Thymus (tissue), 11 donors: ENCODE measurements at regions not wholly inside any gene's neighbourhood (a gene's known extent, or its start where the extent isn't known, plus 50 kb on each side); places are given as distances from the start of the nearest gene placed in this dataset.
"Not testable (repeated sequence)": the region's sequence is repeated elsewhere in the genome, so short reads cannot be mapped to it uniquely, and the experiment has no call there.

Source experiments
- DNase-seq, 9 donors: peaks; one replicate each; pipeline ENCODE4 v3.0.0-alpha.2; 2013; ENCODE audit warnings: low spot score in 9 of 9, low read depth in 6 of 9, missing footprints in 1 of 9
- H3K27ac ChIP-seq, 2 donors: one replicate each; pipeline ENCODE4 v1.5.1; 2013; ENCODE audit warnings: control low read depth in 1 of 2, low read depth in 1 of 2, low read length in 1 of 2, mild to moderate bottlenecking in 1 of 2, moderate library complexity in 1 of 2
- H3K27me3 ChIP-seq, 2 donors: one replicate each; pipeline ENCODE4 v1.5.1; 2013; ENCODE audit warnings: low read length in 1 of 2; ENCODE audit not compliant: control insufficient read depth in 2 of 2, insufficient read depth in 1 of 2
- H3K36me3 ChIP-seq, 2 donors: one replicate each; pipeline ENCODE4 v1.5.1; 2013; ENCODE audit warnings: low read length in 1 of 2, mild to moderate bottlenecking in 1 of 2, moderate library complexity in 1 of 2; ENCODE audit not compliant: control insufficient read depth in 2 of 2, insufficient read depth in 2 of 2
- H3K4me1 ChIP-seq, 2 donors: one replicate each; pipeline ENCODE4 v1.5.1; 2013; ENCODE audit warnings: low read length in 2 of 2; ENCODE audit not compliant: control insufficient read depth in 2 of 2, insufficient read depth in 2 of 2
- H3K4me3 ChIP-seq, 2 donors: one replicate each; pipeline ENCODE4 v1.5.1; 2013; ENCODE audit warnings: low read length in 2 of 2, control low read depth in 1 of 2, mild to moderate bottlenecking in 1 of 2
- H3K9me3 ChIP-seq, 2 donors: one replicate each; pipeline ENCODE4 v1.5.1; 2013; ENCODE audit warnings: low read length in 1 of 2, mild to moderate bottlenecking in 1 of 2; ENCODE audit not compliant: control insufficient read depth in 2 of 2, insufficient read depth in 1 of 2
- WGBS: extraction: QIAGEN DNeasy Blood & Tissue Kit; methylation state at CpG from one replicate; pipeline ENCODE4 v1.1.7; 2013; 5-methylcytosine and 5-hydroxymethylcytosine counted together
- donor health status: healthy.

DNA sequence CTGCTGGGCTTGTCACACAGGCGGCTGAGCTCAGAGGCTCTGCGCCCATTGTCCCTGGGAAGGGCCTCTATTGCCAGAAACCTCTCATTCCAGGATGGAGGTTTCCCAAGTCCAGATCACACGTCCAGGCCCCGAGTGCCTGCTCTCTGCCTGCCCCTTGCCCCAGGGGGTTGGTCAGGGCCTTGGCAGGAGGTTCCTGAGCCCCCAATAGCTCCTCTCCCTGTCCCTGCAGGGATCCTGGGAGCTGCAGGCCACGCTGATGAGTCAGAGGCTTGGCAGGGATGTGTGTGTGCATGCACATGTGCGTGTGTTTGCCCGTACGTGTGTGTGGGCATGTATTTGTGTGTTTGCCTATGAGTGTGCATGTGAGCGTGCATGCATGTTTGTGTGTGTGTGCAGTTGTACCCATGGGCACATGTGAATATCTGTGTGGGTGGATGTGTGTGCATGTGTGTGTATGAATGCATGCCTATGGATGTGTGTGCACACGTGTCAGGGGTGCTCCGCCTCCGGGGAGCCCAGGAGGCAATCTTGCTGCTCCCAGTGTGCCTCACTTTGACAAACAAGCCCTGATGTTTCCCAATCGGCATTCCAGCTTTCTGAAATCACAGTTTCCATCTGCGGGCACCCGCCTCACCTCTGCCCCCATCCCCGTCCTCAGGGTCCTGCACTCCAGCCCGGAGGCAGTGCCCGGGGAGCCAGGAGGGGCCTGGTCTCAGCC is 98.4 kb upstream of the GSE1 start:
- H3K4me1 ChIP-seq: peaks cover 20 to 89% of the 10 kb centered on the region in 2 donors
- WGBS: 95% methylated on average over 18 of the region's 18 CpGs
- H3K9me3 ChIP-seq: peaks cover 0 to 6% of the 10 kb centered on the region in 2 donors
- no peak overlapping the region for H3K4me3 ChIP-seq
- H3K36me3 ChIP-seq: no peaks in the 10 kb centered on the region
- DNase-seq: no peak
- no peak overlapping the region for H3K27ac ChIP-seq
- peaks cover 0 to 2% of the 10 kb centered on the region in 2 donors for H3K27me3 ChIP-seq

DNA sequence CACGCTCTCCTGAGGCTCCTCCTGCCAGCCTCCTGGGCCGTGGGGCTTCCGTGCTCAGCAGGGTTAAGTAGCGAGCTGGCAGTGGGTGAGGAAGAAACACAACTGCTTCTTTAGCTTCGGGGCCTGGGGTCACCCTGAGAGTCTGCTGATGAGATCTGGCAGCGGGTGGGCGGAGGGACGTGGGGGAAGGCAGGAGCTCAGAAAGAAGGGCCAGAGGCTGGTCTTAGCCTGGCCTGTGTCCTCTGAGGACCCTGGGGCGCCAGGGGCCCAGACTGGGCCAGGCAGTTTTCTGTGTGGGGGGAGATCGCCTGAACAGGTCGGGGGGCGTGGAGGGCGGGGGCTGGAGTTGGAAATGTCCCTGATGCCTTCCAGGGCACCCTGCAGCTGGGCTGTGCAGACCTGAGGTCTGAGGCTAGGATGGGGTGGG is 97.8 kb upstream of the GSE1 start:
- peaks cover 0 to 6% of the 10 kb centered on the region in 2 donors for H3K9me3 ChIP-seq
- DNase-seq: no peak
- no peak overlapping the region for H3K4me3 ChIP-seq
- H3K27ac ChIP-seq: no peak overlapping the region
- peaks cover 0 to 2% of the 10 kb centered on the region in 2 donors for H3K27me3 ChIP-seq
- no peaks in the 10 kb centered on the region for H3K36me3 ChIP-seq
- WGBS: 97% methylated on average over 13 of the region's 13 CpGs
- H3K4me1 ChIP-seq: peaks cover 16 to 84% of the 10 kb centered on the region in 2 donors

DNA sequence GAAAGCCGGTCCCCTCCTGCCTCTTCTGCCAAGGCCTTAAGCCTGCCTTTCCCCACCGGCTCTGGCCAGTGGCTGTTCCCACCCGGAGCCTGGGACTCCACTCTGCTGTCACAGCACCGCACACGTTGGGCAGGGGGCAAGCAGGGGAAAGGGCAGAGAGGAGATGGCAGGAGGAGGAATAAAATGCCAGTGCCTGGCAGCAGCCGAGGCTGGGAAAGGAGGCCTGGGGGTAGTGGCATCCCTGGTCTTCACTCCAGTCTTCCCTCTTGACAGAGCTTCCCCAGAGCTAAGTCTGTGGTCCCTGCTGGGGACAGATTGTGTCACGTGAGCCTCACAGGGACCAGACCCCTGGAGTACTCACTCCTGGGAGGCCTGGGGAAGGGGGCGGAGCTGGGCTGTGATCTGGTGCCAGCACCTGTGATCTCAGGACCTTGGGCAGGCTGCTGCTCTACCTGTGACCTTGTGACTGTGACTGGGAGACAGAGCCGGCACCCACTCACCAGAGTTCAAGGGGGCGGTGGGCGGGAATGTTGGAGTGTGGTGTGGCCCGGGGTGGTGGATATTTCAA is 97.2 kb upstream of the GSE1 start:
- no peak for DNase-seq
- WGBS: 93% methylated on average over 12 of the region's 12 CpGs
- Histone ChIP-seq H3K27ac (no peak overlapping the region), H3K27me3 (peaks cover 0 to 2% of the 10 kb centered on the region in 2 donors), H3K36me3 (no peaks in the 10 kb centered on the region), H3K9me3 (peaks cover 0 to 6% of the 10 kb centered on the region in 2 donors), H3K4me3 (no peak overlapping the region), H3K4me1 (peaks cover 11 to 82% of the 10 kb centered on the region in 2 donors)

DNA sequence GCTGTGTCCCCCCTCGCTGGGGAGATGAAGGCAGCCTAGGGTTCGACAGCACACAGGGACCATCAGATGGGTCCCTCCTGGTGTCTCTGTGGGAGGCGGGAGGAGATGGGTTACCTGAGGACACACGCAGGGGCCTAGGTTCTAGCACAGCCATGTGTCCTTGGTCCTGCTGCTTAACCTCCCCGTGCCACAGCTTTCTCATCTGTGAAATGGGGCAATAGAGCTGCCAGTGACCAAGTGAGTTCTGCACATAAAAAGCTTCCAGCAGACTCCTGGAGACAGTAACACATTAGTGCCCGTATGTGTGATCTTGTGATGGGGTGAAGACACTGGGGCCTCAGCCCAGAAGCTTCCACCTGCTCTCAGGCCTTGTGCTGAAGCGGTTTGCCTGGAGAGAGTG is 96.0 kb upstream of the GSE1 start:
- no peak overlapping the region for H3K27ac ChIP-seq
- WGBS: 96% methylated on average over 7 of the region's 7 CpGs
- peaks cover 0 to 6% of the 10 kb centered on the region in 2 donors for H3K9me3 ChIP-seq
- peaks cover 0 to 2% of the 10 kb centered on the region in 2 donors for H3K27me3 ChIP-seq
- no peak for DNase-seq
- H3K4me1 ChIP-seq: peaks cover 7 to 80% of the 10 kb centered on the region in 2 donors
- H3K36me3 ChIP-seq: peaks cover 0 to 2% of the 10 kb centered on the region in 2 donors
- no peak overlapping the region for H3K4me3 ChIP-seq

DNA sequence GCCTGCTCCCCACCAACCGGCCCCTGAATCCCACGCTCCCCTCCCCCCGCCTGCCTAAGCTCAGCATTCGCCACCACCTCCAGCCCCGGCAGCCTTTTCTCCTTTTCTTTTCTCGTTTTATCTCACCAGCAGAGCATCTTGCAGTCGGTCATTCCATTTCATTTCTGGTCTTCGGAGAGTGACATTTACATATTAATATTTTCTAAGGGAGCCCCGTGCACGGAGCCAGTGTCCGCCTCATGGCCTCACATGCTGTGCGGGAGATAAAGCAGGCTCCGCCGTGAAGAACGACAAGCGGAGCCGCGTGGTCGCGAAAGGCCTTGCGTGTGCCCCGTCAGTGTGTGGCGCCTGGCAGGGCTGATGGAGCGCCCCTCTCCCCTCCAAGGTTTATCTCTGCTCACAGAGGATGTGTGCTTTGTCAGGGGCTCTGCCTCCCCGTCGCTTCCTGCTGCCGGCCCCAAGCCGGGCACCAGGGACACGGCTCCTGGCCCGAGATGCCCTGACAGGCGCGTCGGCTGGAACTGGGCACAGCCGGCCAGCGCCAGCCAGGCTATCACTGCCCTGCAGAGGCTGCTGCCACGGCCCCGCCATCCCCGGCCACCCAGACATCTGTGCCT is 95.5 kb upstream of the GSE1 start:
- Histone ChIP-seq H3K4me1 (peaks cover 7 to 79% of the 10 kb centered on the region in 2 donors), H3K36me3 (peaks cover 0 to 2% of the 10 kb centered on the region in 2 donors), H3K9me3 (peaks cover 0 to 6% of the 10 kb centered on the region in 2 donors), H3K27me3 (peaks cover 0 to 2% of the 10 kb centered on the region in 2 donors), H3K27ac (no peak overlapping the region), H3K4me3 (no peak overlapping the region)
- no peak for DNase-seq
- 95% methylated on average over 38 of the region's 38 CpGs for WGBS

DNA sequence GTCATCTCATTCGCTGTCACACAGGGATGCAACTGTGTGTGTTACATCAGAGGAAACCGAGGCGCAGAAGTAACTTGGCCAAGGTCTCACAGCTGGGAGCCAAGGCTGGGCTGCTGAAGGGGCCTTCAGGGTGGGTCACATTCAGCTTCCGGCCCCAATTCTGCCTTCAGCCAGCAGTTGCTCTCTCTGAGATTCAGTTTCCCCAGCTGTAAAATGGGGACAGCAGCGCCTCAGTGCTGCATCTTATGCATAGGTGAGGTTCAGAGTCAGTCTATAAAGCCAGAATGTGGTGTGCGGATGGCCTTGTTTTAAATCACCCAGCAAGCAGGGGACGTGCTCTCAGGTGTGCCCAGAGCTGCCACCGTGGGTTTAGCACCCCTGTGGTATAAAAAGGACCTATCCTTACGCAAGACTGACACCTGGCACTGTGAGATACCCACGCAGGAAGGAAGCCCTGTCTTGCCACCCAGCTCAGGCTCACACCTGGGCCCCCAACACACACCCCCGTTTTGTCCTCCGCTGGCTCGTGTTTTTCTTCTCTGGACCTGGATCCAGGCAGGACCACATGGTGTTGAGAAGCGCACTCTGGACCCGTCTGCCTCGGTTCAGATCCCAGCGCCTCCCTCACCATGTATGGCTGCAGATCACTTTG is 94.6 kb upstream of the GSE1 start:
- Histone ChIP-seq H3K27me3 (peaks cover 0 to 2% of the 10 kb centered on the region in 2 donors), H3K9me3 (peaks cover 0 to 6% of the 10 kb centered on the region in 2 donors), H3K4me3 (no peak overlapping the region), H3K36me3 (peaks cover 0 to 2% of the 10 kb centered on the region in 2 donors), H3K4me1 (peaks cover 7 to 79% of the 10 kb centered on the region in 2 donors), H3K27ac (no peak overlapping the region)
- WGBS: 73% methylated on average over 17 of the region's 17 CpGs
- DNase-seq: peak in 1 of 9 donors; percentile 53

DNA sequence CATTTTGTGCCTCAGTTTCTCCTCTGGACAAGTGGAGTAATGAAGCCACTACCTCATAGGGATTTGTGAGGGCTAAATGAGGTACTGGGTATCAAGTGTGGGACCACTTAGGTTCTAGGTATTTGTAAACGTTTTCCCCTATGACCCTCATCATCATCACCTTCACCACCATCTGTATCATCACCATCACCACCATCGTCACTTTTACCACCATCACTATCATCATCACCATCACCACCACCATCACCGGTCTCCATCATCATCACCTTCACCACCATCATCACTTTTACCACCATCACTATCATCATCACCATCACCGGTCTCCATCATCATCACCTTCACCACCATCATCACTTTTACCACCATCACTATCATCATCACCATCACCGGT is 94.1 kb upstream of the GSE1 start:
- H3K4me1 ChIP-seq: peaks cover 5 to 79% of the 10 kb centered on the region in 2 donors
- WGBS: 90% methylated on average over 4 of the region's 5 CpGs

DNA sequence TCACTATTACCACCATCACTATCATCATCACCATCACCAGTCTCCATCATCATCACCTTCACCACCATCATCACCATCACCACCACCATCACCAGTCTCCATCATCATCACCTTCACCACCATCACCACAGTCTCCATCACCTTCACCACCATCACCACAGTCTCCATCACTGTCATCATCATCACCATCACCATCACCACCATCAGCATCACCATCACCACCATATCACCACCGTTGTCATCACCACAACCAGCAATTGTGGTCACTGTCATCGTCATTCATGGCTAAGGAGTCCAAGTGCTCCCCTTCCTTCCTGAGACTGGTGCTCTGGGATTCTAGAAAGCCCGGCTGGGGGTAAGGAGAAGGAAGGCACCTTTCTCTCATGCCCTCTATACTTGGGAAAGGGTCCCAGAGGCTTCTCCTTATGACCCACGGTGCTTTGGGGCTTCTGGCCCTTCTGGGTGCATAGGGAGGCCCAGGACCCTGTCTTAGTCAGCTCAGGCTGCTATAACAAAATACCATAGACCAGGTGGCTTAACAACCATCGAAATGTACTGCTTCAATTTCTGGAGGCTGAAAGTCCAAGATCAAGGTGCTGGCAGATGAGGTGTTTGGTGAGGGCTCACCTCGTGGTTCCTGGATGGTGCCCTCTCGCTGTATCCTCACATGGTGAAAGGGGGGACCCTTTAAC is 93.4 kb upstream of the GSE1 start:
- H3K4me1 ChIP-seq: peaks cover 5 to 79% of the 10 kb centered on the region in 2 donors

More for the DNA sequence above, 94.1 kb upstream of the GSE1 start:
- H3K4me3 ChIP-seq, H3K9me3 ChIP-seq, H3K27ac ChIP-seq, H3K36me3 ChIP-seq, DNase-seq, H3K27me3 ChIP-seq: not testable (repeated sequence)

More for the DNA sequence above, 93.4 kb upstream of the GSE1 start:
- Histone ChIP-seq H3K27ac (no peak overlapping the region), H3K9me3 (peaks cover 0 to 6% of the 10 kb centered on the region in 2 donors), H3K36me3 (peaks cover 0 to 2% of the 10 kb centered on the region in 2 donors), H3K27me3 (no peaks in the 10 kb centered on the region), H3K4me3 (no peak overlapping the region)
- DNase-seq: no peak
- WGBS: 95% methylated on average over 7 of the region's 7 CpGs
